ENCODE measurements at regions not wholly inside any gene's neighbourhood (a gene's known extent, or its start where the extent isn't known, plus 50 kb on each side); places are given as distances from the start of the nearest gene placed in this dataset.

DNA sequence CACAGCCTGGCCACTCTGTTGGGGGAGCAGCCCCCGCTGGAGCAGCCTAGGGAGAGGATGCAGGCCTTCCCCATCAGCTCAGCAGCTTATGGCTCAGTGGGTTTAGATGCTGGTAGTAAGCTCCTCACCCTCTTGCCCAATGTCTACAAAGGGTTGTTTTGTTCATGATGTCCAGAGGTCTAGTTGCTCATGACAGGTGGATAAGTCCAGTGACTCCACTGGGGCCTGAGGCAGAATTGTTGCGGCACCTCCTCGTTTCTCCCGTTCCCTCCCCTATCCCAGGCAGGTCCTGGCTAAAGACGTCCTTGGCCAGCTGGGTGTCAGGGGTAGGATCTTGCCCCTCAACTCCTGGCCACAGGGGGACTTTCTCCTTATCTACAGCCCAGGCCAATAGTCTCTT, 233.5 kb upstream of the B3GAT1 start:
- CTCF ChIA-PET: no interaction called here
- no peak for ATAC-seq

GRCh38 chr11:134644476-134645456, 232.7 kb upstream of the B3GAT1 start:
- Histone ChIP-seq H3K27ac (ENCODE audit: low read depth, low read length) (no peak overlapping the region), H3K9me2 (ENCODE audit: insufficient read depth) (no peaks in the 10 kb centered on the region), H2AFZ (ENCODE audit: low read depth, low read length, poor library complexity, severe bottlenecking) (no peak overlapping the region), H3K4me1 (ENCODE audit: control insufficient read depth in 1 of 2, insufficient read depth in 2 of 2, low read length in 2 of 2) (peaks cover 9 to 16% of the 10 kb centered on the region in 2 experiments), H3K9me3 (ENCODE audit: control insufficient read depth in 1 of 2, insufficient read depth in 1 of 2, low read depth in 1 of 2, low read length in 2 of 2) (no peaks in the 10 kb centered on the region), H3K27me3 (ENCODE audit: insufficient read depth, low read length) (peaks cover 12% of the 10 kb centered on the region; the same call in 1 of the 2 replicates), H3K4me3 (replicated peaks in 1 of 2; ENCODE audit: low read depth in 1 of 2, low read length in 2 of 2) (no peak overlapping the region), H3K36me3 (ENCODE audit: control insufficient read depth in 1 of 2, insufficient read depth in 2 of 2, low read length in 2 of 2) (no peaks in the 10 kb centered on the region), H4K20me1 (ENCODE audit: insufficient read depth) (no peaks in the 10 kb centered on the region), H3K79me2 (ENCODE audit: insufficient read depth, low read length) (no peaks in the 10 kb centered on the region), H3K4me2 (ENCODE audit: low read length) (no peak overlapping the region), H3K9ac (ENCODE audit: low read length) (no peak overlapping the region)
- DNase-seq (ENCODE audit: low read depth, low spot score) (no peak), ATAC-seq (no peak)
- TF ChIP-seq POLR2A (IDR thresholded peaks at IDR 0.05; ENCODE audit: borderline replicate concordance, extremely low read depth, insufficient read depth, insufficient read length) (no peak), YY1 (IDR thresholded peaks at IDR 0.05; ENCODE audit: extremely low read depth, insufficient replicate concordance, low read depth, low read length) (no peak), EZH2phosphoT487 (IDR thresholded peaks at IDR 0.05; ENCODE audit: borderline replicate concordance) (no peak), CEBPB (IDR thresholded peaks at IDR 0.05; ENCODE audit: low read depth) (no peak)
- ChIA-PET RAD21 (ENCODE audit: low non-redundant PET in 1 of 2, low total read pairs in 2 of 2, uncharacterized antibody in 2 of 2, unreplicated experiment in 2 of 2) (no interaction called here), CTCF (no interaction called here), POLR2A (no interaction called here)
- no TSS peak for BruUV-seq (replicated peaks)
- intact Hi-C loops (cut with micrococcal nuclease): no loop called here

More for the DNA sequence above, 233.5 kb upstream of the B3GAT1 start:
- no peak overlapping the region for H3K4me2 ChIP-seq (ENCODE audit: low read length)
- ChIA-PET POLR2A (no interaction called here), RAD21 (ENCODE audit: low non-redundant PET in 1 of 2, low total read pairs in 2 of 2, uncharacterized antibody in 2 of 2, unreplicated experiment in 2 of 2) (no interaction called here)
- H3K9me3 ChIP-seq (ENCODE audit: control insufficient read depth in 1 of 2, insufficient read depth in 1 of 2, low read depth in 1 of 2, low read length in 2 of 2): no peaks in the 10 kb centered on the region
- TF ChIP-seq EZH2phosphoT487 (IDR thresholded peaks at IDR 0.05; ENCODE audit: borderline replicate concordance) (no peak), JUND (IDR thresholded peaks at IDR 0.05) (no peak), CBX3 (IDR thresholded peaks at IDR 0.05; ENCODE audit: low read depth) (no peak), POLR2AphosphoS5 (IDR thresholded peaks at IDR 0.05; ENCODE audit: low read depth, low read length) (no peak), SP1 (IDR thresholded peaks at IDR 0.05; ENCODE audit: low read depth) (no peak), TCF7L2 (IDR thresholded peaks at IDR 0.05; ENCODE audit: borderline replicate concordance, extremely low read depth, insufficient read depth, insufficient read length) (no peak), ELF1 (IDR thresholded peaks at IDR 0.05; ENCODE audit: borderline replicate concordance, low read depth) (no peak)
- TF ChIP-seq, protein P1, sequence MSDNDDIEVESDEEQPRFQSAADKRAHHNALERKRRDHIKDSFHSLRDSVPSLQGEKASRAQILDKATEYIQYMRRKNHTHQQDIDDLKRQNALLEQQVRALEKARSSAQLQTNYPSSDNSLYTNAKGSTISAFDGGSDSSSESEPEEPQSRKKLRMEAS (IDR thresholded peaks at IDR 0.05): no peak
- H4K20me1 ChIP-seq (ENCODE audit: insufficient read depth): no peaks in the 10 kb centered on the region
- H3K9ac ChIP-seq (ENCODE audit: low read length): no peak overlapping the region
- no peak overlapping the region for H3K27ac ChIP-seq (ENCODE audit: low read depth, low read length)
- no peak overlapping the region for H2AFZ ChIP-seq (ENCODE audit: low read depth, low read length, poor library complexity, severe bottlenecking)
- no peak for DNase-seq (ENCODE audit: low read depth, low spot score)
- no peaks in the 10 kb centered on the region for H3K9me2 ChIP-seq (ENCODE audit: insufficient read depth)
- H3K79me2 ChIP-seq (ENCODE audit: insufficient read depth, low read length): no peaks in the 10 kb centered on the region
- H3K36me3 ChIP-seq (ENCODE audit: control insufficient read depth in 1 of 2, insufficient read depth in 2 of 2, low read length in 2 of 2): no peaks in the 10 kb centered on the region
- intact Hi-C loops (cut with micrococcal nuclease): no loop called here
- H3K4me1 ChIP-seq (ENCODE audit: control insufficient read depth in 1 of 2, insufficient read depth in 2 of 2, low read length in 2 of 2): peaks cover 3 to 8% of the 10 kb centered on the region in 2 experiments; a peak in 2 of 4 replicates
- no peak overlapping the region for H3K4me3 ChIP-seq (replicated peaks in 1 of 2; ENCODE audit: low read depth in 1 of 2, low read length in 2 of 2)
- peaks cover 12% of the 10 kb centered on the region; the same call in 1 of the 2 replicates for H3K27me3 ChIP-seq (ENCODE audit: insufficient read depth, low read length)
- no TSS peak for BruUV-seq (replicated peaks)

All from HCT116 (cell line).